HS-27A (cell line): ENCODE measurements at regions not wholly inside any gene's neighbourhood (a gene's known extent, or its start where the extent isn't known, plus 50 kb on each side); places are given as distances from the start of the nearest gene placed in this dataset.
"Not testable (repeated sequence)": the region's sequence is repeated elsewhere in the genome, so short reads cannot be mapped to it uniquely, and the experiment has no call there.

Source experiments
- DNase-seq: peaks from one replicate; pipeline ENCODE4 v3.0.0-alpha.2; 2012; ENCODE audit warnings: low read depth, missing footprints

DNA sequence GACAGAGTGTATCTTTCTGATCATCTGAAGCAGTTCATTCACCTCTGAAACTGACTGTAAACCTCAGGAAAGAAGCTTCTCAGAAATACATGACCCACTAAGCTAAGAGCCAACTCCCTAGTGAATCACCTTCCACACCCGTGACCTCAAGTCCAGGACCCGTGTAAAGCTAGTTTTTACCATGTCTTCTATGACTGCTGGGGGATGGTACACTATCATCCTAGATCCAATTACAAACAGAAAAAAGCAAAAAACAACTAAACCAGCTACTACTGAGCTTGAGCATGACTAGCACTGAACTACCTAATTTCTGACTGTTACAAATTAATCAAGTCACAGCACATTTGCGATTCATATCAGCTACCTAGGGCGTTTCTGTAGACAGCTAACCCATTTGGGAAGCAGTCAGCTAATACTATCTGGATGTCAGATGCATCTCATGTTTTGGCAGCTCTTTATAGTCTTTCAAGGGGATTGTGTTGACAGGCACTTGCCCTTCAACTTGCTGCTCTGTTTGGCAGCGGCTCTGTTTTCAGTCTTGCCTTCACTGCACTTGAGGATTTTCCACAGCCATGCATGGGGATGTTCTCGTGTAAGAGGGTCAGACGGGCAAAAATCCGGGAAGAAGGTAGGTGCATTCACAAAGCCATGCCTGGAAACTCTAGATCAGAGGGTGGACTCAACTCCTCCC, 350.3 kb downstream of the ANAPC1 start:
- DNase-seq = peak; percentile 63

DNA sequence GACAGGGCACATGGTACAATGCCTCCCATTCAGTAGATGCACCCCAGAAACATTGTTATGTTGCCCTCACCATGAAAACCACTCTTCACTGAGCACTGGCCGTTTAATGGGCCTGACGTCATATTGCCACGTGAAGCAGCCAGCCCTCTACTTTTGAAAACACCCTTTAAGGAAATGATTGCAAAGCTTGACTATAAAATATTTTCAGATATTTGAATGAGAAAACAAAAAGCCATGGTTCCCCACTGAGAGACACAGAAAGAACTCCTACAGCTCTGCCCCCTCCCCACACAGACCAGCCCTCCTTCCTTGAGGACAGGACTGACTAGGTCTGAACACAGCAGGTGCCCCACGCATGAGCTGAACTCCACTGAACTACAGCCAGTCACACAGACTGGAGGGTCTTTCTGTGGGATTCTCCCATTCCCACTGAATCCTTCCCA, 349.1 kb downstream of the ANAPC1 start:
- peak; percentile 23 for DNase-seq

DNA sequence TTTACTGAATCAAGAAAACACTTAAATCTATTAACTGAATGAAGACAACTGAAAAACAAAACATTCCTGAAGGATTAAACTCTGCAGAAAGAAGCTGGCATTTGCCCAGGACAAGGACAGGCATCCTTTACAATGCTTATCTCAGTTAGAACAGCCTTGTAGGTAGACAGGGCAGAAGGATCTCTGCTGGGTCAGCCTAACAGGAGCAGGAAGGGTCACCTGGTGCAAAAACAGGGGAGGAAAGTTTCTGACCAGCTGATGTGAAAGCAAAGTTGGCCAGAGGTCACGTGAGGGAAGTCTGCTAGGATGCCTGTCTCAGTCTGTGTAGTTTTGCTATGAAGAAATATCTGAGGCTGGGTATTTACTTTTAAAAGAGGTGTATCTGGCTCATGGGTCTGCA, 348.6 kb downstream of the ANAPC1 start:
- DNase-seq = peak; percentile 63

DNA sequence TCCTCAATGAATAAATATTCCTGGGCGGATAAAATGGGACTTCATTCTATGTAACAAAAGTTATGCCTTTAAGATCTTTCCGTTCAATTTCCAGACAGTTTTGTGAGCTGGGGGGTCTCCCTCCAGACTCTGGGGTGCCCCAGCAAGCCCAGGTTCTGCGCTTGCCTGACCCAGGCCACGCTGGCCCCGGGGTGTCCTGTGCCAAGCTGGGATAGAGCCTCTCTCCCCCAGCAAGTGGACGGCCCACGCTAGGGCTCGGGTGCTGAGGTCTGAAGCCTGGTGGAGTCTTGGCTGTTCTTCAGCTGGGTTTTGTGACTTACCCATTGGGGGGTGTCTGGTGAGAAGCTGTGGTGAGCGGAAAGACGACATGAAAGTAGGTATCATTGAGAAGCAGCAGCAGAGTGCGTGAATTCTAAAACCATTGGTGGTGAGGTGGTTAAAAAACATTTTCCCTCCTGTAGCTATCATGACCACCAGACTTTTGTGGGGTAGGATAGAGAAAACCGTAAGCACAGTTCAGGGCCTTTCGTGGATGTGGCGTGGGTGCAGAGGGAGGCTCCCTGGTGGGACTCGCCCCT, 346.8 kb downstream of the ANAPC1 start:
- DNase-seq = no peak

DNA sequence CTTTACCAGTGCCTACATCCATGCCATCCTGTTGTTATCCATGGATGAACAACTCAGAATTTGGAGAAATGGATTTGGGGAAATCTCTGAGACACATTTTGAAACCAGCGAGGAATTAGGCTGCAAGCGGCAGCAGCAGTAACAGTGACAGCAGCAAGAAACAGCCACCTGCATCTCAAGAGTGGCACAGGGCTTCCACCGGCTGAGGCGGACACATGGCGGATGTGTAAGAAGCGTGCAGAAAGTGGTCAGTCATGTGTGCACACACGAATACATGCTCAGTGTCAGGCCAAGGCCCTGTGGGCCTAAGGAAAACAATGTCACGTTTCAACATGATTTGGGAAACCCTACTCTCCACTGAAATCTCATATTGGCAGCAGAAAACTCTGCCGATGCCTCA, 344.0 kb downstream of the ANAPC1 start:
- not testable (repeated sequence) for DNase-seq

DNA sequence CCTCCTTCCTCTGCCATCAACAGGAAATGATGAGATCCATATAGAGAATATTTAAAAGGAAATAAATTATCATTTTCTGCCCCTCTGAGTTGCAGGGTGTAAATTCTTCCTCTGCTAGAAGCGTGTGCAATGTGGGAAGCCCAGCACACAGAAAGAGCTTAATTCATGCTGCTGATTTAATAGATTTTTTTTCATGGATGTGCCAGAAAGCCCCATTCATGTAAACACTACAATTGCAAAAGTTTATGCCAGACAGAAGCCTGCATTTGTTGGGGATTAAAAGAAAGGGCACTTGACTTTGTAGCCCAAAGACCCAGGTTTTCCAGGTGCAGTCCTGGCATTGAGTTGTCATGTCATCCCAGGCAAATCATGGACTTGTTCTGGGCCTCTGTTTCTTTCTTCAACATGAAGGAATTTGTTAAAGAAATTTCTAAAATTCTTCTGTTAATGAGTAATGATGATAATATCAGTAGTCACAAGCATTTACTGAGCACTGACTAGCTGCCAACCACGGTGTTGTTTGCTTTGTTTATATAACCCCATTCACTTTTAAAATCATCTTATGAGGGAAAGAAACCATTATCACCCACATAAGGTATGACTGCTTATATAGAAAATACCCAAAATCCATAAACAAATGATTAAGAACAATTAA, 341.7 kb downstream of the ANAPC1 start:
- peak; percentile 58 for DNase-seq

DNA sequence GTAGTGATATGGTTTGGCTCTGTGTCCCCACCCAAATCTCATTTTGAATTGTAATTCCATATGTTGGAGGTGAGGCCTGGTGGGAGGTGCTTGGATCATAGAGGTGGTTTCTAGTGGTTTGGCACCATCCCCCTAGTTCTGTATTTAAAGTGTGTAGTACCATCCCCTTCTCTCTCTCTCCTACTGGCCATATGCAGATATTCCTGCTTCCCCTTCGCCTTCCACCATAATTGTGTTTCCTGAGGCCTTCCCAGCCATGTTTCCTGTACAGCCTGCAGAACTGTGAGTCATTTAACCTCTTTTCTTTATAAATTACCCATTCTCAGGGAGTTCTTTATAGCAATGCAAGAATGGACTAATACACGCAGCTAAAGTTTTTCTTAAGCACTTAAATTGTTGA, 340.0 kb downstream of the ANAPC1 start:
- DNase-seq = not testable (repeated sequence)

DNA sequence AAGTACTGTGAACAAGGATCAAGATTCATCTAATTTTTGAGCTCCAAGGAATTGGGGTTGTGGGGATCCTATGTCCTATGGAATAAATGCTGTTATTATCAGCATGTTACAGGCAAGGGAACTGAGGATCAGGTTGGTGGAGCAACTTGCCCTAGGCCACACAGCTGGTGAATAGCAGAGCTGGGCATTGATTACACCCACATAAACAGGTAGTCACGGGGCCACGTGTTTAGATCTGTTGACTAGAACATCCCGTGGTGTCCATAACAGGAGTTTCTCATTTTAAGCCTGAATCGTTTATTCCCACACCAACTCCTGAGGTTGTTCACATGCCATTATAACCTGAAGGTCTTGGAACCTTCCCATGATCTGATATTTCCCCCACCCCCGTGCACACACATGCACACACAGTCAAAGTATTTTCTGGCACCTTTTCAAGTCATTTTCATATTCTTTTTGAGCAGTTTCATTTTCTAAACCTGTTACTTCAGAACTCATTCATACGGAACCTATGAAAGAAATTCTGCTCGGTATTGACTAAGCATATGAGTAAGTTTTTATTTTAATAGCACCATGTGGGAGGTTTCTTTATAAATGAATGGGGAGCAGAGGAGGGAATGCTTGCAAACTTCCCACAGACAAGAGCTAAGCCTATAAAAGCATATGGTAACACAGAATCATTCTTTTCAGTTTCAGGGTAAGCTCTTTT, 338.1 kb downstream of the ANAPC1 start:
- DNase-seq = not testable (repeated sequence)

DNA sequence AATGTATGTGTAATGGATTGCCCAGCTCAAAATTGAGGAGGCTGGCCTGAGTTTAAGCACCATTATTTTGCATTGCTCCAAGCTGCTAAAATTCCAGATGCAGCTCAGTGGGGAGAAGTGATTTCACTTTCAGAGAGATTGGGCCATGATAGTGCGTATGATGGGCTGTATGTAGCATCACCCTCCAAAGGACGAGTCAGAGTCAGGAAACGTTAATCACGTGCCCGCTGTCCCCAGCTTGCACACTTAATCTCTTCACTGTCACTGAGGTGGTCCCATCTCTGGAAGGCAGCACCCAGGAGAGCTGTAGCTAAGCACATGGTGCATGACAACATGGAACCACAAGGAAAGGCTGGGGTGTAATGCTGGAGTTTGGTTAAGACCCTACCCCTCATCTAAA, 337.4 kb downstream of the ANAPC1 start:
- DNase-seq = not testable (repeated sequence)

DNA sequence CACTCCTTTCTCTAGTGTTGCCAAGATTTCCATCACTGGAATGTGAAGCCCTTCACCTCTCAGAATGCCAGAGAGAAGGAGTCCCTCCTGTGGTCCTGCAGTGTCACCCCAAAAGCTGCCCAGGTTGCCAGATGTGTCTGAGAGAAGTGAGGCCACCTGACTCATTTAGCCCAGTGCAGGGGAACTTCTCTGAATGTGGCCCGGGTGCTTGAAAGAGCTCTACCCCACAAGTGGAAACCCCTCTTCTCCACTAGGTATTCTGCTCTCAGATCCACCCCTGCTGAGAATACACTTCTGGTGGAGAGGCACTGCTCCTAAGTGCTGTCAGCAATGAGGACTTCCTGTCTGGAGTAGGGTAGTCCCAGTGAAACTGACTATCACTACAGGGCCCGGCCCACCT, 334.8 kb downstream of the ANAPC1 start:
- DNase-seq = not testable (repeated sequence)

DNA sequence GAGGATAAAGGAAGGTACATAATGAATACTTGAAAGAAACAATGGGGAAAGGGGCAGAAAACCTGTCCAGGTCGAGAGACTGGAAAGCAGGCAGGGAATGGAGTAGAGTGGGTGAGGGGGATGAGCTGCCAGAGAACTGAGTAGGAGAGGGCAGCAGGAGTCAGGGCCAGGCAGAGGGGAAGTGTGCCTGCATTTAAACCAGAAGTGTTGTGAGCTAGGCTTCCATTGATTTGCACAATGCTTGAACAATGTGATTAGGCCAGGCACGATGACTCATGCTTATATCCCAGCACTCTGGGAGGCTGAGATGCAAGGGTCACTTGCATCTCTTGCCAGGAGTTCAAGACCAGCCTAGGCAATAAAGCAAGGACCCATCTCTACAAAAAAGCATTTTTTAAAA, 332.6 kb downstream of the ANAPC1 start:
- not testable (repeated sequence) for DNase-seq

DNA sequence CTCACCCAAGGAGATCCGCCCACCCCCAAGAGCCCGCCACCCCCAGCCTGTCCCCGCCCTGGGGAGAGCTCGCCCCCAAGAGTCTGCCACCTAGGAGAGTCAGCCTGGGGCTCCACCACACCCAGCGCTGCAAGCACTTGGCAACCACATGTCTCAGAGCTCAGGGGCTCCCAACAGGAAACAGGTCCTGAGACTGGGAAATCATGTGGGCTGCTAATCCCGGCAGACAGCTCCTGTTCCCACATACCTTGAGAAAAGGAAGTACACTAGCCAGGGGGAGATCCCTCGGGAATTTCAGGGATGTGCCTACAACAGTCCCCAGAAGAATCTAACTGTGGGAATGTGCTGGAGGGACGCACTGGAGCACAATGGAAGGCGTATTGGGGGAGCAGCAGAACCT, 331.4 kb downstream of the ANAPC1 start:
- not testable (repeated sequence) for DNase-seq

DNA sequence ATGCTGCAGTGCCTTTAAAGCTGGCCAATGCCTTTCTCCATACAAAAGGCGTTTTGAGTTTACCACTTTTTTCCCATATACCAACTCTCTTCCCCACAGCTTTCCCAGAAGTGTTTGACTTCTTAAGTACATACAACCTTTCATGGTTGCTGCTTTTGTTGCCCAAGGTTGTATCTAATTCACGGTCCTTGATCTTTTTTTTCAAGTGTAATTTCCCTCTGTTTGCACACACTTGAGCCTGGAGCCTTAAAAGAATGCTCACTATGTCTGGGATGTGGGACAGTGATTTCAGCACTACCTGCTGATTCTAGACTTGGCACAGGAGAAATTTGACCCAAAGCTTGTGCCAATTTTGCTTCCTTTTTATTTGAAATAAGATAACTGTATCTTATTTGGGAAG, 324.7 kb downstream of the ANAPC1 start:
- not testable (repeated sequence) for DNase-seq

DNA sequence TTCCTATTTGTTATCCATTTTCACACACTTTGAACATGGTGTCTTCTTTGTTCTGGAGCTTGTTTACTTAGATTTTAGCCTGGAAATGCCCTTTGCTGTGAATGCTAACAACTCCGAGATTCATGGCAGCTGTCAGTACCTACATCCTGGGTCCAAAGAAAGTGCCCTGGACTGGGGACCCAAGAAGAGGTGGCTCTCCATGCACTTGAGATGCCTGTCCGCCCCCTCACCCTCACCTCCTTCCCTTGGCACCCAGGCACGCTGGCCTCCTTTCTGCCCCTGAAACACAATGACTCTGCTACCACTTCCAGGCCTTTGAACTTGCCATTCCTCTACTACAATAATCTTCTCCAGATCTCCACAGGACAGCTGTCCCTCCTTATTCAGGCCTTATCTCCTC, 324.2 kb downstream of the ANAPC1 start:
- DNase-seq = not testable (repeated sequence)

DNA sequence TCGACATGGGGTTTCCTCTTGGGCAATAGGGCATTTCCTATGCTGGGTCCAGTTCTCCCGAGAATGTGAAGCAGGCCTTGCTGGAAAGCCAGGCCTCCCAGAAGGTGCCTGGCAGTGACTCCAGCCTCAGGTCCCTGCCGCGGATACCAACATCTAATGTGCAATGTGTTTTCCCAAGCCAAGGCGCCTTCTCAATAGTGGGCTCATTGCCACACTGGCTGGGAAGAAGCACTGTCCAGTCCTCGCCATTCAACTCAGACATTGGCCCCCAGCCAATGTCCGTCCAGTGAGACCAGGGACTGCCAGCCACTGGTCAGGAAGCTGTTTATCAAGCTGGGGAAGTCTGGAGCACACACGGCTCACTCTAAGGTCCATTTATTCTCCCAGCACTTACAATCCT, 317.9 kb downstream of the ANAPC1 start:
- not testable (repeated sequence) for DNase-seq

DNA sequence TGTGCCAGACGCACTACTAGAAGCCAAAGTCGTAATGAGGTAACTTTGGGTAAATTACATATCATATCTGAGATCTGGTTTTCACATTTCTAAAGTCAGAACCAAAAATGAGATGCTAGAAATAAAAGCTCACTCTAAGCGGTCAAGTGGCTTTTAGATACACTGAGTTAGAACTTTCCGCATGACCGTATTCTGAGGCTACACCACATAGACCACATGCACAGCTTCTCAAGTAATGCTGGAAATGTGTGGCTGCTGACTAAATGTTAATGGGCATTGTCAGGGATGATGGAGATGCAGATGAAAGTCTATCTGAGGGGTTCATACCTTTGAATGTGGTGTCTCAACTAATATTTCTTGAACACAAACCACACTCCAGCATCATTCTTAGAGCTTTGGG, 316.8 kb downstream of the ANAPC1 start:
- not testable (repeated sequence) for DNase-seq

DNA sequence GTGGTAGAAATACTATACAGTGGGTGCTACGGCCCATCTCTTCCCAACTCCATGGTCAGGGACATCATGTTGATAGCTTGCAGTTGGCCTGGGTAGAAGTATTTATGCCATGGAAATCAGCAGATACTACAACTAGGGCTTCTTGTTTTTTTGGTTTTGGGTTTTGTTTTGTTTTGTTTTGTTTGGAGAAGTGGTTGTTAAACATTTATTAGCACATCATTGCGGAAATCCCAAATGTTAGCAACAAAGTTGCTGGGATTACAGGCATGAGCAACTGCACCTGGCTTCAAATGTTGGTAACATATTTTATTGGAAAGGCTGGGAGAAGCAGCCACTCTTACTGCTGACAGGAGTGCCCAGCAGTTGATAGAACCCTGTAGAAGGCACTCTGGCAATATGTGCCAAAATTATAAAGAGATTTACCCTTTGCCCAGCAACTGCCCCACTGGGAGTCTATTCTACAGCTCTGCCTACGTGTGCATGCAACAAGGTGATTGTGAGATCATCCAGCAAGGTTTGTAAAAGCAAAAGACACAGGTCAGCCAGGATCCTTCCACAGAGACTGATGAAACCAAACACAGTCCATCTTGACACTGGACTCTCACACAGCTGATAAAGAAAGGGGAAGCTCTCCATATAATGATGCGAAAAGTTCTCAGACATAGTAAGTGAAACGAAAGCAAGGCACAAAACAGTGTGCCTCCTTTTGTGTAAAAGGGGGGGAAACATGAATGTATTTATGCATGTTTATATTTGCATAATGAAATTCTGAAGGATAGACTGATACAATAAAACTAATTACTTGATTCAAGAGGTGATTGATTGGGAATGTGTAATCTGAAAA, 314.4 kb downstream of the ANAPC1 start:
- not testable (repeated sequence) for DNase-seq

DNA sequence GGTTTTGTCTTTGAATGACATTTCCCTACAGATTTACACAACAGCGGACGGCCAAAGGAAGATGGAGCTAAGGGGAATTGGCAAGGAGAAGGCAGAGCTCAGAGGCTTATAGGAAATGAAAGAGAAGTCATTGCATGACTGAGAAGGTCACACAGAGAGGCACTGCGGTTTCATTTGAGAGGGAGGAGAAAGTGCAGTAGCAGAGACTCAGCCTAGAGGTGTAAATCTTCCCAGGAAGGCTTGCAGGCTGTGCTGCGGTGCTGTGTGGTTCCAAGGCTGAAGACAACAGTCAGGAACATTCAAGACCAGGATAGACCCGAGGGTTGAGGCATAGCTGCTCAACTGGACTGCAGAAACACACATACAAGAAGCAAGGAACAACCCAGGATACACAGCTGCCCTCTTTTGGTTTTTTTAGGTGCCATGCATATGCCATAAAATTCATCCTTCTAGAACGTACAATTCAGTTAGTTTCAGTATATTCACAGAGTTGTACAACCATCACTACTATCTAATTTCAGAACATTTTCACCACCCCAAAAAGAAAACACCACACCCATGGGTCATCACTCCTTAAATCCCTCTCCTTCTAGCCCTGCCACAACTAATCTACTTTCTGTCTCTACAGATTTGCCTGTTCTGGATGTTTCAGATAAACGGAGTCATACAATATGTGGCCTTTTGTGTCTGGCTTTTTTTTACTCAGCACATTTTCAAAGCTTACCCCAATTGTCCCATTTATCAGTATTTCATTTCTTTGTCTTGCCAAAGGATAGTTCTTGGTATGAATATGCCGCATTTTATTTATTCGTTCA, 313.5 kb downstream of the ANAPC1 start:
- DNase-seq = peak; percentile 1

DNA sequence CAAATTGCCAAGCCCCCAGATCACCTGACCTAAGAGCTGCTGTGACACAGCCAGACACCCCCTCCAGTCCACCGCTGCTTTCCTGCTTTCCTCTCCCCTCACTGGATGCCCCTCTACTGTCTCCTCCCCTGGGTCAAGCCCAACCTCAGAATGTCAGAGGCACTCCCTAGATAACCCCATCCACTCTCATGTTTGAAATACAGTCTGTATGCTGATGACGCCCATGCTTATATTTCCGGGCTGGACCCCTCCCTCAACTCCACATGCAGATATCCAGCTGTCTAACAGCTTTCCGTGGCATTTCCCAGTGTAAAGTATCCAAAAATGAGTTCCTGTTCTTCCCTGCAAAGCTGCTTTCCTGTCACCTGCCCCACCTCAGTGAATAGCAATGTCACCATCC, 309.2 kb downstream of the ANAPC1 start:
- DNase-seq = not testable (repeated sequence)

DNA sequence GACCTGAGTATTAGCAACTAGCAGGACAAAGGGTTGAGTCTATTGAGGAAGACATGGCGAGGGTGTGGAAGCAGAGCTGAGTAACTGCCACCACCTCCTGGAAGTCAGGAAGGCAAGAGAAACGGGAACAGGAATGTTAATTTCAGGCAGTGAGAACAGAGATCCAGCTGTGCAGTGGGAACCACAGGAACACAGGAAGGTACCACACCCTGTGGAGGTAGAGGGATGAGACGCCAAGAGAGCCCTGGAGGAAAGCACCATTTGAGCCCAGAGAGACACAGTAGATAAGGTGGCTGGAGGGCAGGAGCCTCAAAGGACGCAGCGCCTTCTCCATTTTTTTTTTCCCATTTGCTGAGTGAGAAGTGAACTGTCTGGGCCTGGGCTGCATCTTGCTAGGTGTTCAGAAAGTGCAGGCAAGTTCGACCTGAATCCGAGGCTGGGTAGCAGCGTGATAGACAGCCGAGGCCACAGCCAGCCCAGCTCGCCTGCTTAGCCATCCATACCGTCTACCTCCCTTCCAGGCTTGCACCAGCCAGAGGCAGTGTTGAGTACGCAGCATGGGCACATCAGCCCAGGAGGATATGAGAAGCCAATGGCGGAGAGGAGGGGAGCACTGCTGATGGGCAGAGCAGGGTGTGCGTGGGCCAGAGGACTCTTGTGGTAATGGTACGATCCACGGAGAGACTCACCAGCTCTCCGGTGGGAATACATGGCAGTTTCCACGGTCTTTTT, 306.7 kb downstream of the ANAPC1 start:
- DNase-seq = not testable (repeated sequence)
